Smooth muscle cell of the brain vasculature (primary cell): ENCODE measurements at regions not wholly inside any gene's neighbourhood (a gene's known extent, or its start where the extent isn't known, plus 50 kb on each side); places are given as distances from the start of the nearest gene placed in this dataset.

Source experiments
- DNase-seq: peaks from one replicate; pipeline ENCODE4 v3.0.0-alpha.2; 2012; ENCODE audit warnings: low read depth, low spot score

- DNase-seq = no peak
Measured at GRCh38 chr15:96524676-96525417, 194.3 kb downstream of the NR2F2 start.

- no peak for DNase-seq
Measured at GRCh38 chr15:96535148-96535547, 204.6 kb downstream of the NR2F2 start.

DNA sequence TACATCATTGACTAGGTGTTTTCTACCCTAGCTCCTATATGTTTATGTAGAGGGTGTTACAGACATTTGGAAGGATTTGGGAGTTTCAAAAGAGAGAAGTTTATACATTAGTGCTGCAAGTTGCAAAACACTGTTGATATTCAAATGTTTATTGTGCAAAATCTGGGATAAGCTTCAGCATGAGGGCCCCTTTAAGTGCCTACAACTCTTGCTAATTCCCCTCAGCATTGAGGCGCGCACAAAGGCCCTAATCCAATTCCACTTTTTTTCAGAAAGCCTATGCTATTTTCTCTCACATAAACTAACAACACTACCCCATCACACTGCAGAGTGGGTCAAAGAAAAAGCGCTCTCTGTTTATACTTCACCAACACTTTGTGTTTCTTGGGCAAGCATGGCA is 208.0 kb downstream of the NR2F2 start:
- DNase-seq = no peak

GRCh38 chr15:96540283-96540682 is 209.8 kb downstream of the NR2F2 start:
- DNase-seq = no peak

- no peak for DNase-seq
Measured at GRCh38 chr15:96542130-96542770, 211.8 kb downstream of the NR2F2 start.

GRCh38 chr15:96544162-96544756 is 213.8 kb downstream of the NR2F2 start:
- DNase-seq = no peak

GRCh38 chr15:96549136-96549535 is 218.6 kb downstream of the NR2F2 start:
- DNase-seq = no peak

DNA sequence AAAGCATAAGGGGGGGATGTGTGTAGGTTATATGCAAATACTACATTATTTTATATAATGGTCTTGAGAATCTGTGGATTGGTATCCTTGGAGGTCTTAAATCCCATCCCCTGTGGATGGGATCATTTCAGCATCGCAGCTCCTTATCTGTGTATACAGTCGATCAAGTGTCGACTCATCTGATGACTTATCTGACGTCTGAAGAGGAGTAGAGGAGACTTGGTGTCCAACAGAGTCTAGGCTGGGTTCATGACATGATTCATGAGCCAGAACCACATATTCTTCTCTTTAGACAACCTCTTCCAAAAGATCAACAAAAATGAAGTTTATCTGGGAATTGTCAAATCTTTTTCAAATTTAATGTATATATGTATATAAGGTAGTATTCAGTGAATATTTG is 220.7 kb downstream of the NR2F2 start:
- no peak for DNase-seq

DNA sequence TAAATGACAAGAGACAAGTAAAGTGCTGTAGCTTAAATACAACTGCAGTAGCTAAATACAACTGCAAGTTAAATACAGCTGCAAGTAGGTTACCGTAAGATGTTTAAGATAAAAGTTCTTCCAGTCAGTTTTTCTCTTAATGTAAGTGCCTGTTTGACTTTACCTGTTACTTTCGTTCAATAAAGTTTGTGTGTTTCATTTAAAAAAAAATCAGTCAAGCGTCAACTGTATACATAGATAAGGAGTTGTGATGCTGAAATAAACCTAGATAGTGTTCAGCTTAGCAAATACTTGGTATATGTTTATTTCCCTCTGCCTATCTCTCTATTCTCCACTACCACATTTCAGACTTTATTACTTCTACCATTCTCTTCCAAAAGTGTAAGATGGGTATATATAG is 221.2 kb downstream of the NR2F2 start:
- no peak for DNase-seq

- no peak for DNase-seq
Measured at GRCh38 chr15:96553006-96553405, 222.5 kb downstream of the NR2F2 start.

DNA sequence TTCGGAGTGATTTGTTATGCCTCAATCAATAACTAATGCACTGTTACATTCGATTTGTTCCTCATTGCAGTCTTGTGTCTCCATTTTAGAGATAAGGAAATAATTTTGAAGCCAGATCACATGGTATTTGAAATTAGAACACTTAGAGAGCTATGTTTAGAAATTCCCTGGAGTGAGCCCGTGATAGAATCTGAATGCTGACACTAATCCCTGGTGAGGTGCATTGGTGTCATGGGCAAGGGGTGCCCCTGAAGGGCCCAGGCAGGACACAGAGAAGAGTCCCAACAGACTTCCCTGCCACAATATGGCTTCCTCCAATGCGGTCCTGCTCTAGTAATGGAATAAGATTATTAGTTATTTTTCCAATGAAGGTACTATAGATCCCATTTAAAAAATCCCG is 223.0 kb downstream of the NR2F2 start:
- no peak for DNase-seq

GRCh38 chr15:96553931-96554330 is 223.4 kb downstream of the NR2F2 start:
- DNase-seq = no peak

DNA sequence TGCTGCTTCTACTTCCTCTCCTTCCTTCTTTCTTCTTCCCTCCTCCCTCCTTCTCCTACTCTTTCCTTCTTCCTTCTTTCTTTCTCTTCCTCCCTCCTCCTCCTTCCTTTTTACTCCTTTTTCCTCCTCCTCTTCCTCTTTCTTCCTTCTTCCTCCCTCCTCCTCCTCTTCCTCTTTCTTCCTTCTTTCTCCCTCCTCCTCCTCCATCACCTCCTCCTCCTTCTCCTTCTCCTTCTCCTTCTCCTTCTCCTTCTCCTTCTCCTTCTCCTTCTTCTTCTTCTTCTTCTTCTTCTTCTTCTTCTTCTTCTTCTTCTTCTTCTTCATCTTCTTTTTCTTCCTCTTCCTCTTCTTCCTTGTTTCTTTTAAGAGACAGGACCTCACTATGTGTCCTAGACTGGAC is 224.0 kb downstream of the NR2F2 start:
- DNase-seq = no peak

- DNase-seq = no peak
Measured at GRCh38 chr15:96559087-96559486, 228.6 kb downstream of the NR2F2 start.

DNA sequence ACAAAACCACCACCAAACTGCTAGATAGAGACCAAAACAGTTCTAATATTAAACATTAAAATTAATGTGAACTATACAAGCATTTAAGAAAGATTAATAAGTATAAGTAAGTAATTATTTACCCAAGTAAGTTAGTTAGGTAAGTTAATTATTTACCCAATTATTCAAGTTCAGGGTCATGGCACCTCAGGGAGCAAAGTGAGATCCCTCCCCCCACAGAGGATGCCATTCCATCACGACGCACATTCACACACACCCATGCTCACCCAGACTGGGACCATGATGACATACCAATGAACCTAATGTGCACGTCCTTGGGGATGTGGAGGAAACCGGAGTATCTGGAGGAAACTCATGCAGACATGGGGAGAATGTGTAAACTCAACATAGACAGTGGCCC is 229.1 kb downstream of the NR2F2 start:
- DNase-seq = no peak

- DNase-seq = no peak
Measured at GRCh38 chr15:96560246-96560895, 229.9 kb downstream of the NR2F2 start.

DNA sequence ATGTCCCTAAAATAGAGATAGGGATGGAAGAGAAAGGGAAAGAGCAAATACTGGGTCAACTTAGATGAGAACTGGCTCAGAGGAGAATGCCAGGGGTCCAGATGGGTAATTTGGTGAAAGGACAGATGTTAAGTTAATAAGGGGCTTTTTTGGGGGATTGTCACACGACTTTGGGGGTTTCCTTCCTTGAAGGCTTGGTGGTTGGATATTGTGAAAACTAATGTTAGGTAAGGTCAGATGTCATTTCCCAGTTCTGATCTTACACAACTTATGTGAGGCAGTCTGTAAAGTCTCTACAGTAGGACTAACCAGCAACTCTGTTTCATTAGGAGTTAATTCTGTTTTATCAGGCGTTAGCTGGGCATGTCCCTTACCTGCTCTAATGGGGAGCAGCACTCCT is 231.1 kb downstream of the NR2F2 start:
- no peak for DNase-seq

- DNase-seq = no peak
Measured at GRCh38 chr15:96564546-96564945, 234.0 kb downstream of the NR2F2 start.

GRCh38 chr15:96565266-96565665 is 234.8 kb downstream of the NR2F2 start:
- no peak for DNase-seq

DNA sequence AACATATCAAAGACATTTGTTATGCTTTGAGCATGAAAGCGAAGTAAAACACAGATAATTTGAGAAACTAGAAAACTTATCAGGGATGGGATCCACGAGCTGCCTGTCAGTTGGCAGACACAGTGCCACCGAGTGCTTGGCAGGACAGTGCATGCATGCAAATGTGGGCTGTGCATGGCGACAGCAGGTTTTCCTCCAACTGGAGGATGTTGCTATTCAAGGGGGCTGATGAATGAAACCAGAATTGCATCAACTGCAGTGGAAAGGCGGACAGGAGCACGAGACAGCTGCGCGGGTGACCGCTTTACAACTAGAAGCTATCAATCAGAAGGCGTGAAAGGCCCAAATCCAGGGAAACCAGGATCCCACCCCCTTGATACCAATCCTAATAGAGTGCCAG is 244.3 kb downstream of the NR2F2 start:
- DNase-seq = no peak

DNA sequence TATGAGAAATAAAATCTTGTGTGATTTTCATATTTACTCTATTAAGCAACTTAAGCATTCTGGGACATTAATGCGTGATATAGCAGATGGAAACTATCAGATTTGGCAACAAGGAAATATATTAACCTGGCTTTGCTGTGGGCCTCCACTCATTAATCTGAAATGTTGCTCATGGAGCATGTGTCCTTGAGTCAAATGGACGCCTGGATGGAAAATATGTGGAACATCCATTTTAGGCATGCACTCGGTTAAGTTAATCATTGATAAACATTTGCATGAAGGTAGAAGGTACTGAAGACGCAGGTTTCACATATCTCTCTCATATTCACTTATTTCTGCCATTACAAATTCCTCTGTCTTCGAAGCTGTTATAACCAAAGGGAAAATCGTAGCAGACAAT is 246.1 kb downstream of the NR2F2 start:
- DNase-seq = no peak

DNA sequence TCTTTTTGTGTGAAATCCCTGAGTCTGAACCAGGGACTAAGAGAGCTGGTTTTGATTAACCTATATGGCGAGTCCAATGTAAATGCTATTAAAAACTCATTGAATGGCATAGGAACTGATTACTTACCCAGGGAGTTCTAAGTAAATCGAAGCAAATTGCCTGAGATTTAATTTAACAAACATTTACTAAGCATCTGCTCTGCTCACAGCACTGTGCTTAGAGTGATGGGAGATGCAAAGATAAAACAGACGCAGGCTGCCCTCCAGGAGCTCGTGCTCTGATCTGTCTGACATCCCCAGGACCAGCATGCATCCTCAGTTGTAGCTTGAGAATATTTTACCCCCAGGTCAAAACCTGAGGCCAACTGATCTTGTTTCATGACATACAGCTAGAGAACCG is 247.9 kb downstream of the NR2F2 start:
- no peak for DNase-seq

DNA sequence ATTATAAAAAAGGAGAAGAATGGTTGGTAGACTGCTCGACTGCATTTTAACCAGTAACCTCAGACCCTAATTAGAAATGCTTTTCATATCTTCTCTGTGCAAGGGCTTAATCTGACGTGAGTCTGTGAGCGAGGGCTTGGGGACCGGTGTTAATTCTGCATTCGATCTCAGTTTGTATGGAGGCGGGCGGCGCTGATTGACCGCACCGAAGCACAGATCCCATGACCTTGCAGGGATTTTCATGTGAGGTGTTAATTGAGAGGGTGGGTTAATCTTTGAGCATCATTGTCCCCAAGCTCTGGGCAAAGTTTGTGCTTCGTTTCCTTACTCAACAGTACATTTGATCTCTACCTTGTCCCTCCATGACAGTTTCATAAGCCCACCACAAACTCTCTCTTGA is 250.9 kb downstream of the NR2F2 start:
- no peak for DNase-seq
